MM.1S (cell line): ENCODE measurements at regions not wholly inside any gene's neighbourhood (a gene's known extent, or its start where the extent isn't known, plus 50 kb on each side); places are given as distances from the start of the nearest gene placed in this dataset.
"Not testable (repeated sequence)": the region's sequence is repeated elsewhere in the genome, so short reads cannot be mapped to it uniquely, and the experiment has no call there.

ENCODE experiments used
- EZH2 ChIP-seq: fragments of 300-600 bp; sonication (generic); optimal IDR thresholded peaks from 2 replicates; pipeline ENCODE3; 2017; ENCODE audit warnings: low read depth, mild to moderate bottlenecking, antibody characterized with exemption, low read length, mixed read lengths
- EZH2phosphoT487 ChIP-seq: fragments of 300-600 bp; sonication (generic); IDR thresholded peaks from 2 replicates; pipeline ENCODE4 v1.6.1; 2018; ENCODE audit warnings: antibody characterized with exemption, low read length
- TF ChIP-seq, protein P1 (sequence below): fragments of 300-600 bp; sonication (generic); IDR thresholded peaks from 2 replicates; pipeline ENCODE4 v1.5.1; 2016; ENCODE audit warnings: antibody characterized with exemption, low read length, mixed read lengths

DNA sequence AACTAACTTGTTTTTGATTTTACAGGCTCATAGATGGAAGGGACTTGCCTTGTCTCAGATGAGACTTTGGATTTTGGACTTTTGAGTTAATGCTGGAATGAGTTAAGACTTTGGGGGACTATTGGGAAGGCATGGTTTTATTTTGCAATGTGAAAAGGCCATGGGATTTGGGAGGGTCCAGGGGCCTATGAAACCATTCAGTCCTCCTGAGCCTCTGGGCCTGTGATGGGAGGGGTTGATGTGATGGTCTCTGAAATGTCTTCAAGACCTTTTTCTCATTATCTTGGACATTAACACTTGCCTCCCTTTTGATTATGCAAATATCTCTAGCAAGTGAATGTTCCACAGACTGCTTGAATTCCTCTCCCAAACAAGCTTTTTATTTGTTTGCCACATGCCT, 346.0 kb upstream of the DIPK2B start:
- not testable (repeated sequence) for TF ChIP-seq EZH2, EZH2phosphoT487
- TF ChIP-seq, protein P1, sequence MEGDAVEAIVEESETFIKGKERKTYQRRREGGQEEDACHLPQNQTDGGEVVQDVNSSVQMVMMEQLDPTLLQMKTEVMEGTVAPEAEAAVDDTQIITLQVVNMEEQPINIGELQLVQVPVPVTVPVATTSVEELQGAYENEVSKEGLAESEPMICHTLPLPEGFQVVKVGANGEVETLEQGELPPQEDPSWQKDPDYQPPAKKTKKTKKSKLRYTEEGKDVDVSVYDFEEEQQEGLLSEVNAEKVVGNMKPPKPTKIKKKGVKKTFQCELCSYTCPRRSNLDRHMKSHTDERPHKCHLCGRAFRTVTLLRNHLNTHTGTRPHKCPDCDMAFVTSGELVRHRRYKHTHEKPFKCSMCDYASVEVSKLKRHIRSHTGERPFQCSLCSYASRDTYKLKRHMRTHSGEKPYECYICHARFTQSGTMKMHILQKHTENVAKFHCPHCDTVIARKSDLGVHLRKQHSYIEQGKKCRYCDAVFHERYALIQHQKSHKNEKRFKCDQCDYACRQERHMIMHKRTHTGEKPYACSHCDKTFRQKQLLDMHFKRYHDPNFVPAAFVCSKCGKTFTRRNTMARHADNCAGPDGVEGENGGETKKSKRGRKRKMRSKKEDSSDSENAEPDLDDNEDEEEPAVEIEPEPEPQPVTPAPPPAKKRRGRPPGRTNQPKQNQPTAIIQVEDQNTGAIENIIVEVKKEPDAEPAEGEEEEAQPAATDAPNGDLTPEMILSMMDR, result not testable (repeated sequence)
